ENCODE measurements at regions not wholly inside any gene's neighbourhood (a gene's known extent, or its start where the extent isn't known, plus 50 kb on each side); places are given as distances from the start of the nearest gene placed in this dataset.
A peak's percentile ranks its signal among the peaks of the same experiment; 100 is the strongest.

- Histone ChIP-seq H3K27me3 (ENCODE audit: control insufficient read depth, insufficient read depth, low read length) (no peaks in the 10 kb centered on the region), H3K36me3 (ENCODE audit: control insufficient read depth, insufficient read depth, low read length) (no peaks in the 10 kb centered on the region), H3K4me1 (ENCODE audit: control insufficient read depth, insufficient read depth, low read length) (peaks cover 3% of the 10 kb centered on the region), H3K9me3 (ENCODE audit: control insufficient read depth, insufficient read depth, low read length) (no peaks in the 10 kb centered on the region), H3K4me3 (ENCODE audit: low read depth, low read length) (no peak overlapping the region), H3K9ac (ENCODE audit: low read depth, low read length) (no peak overlapping the region)
Observed at GRCh38 chr15:99440551-99441443, 125.0 kb upstream of the MEF2A start.

- Histone ChIP-seq H3K36me3 (ENCODE audit: control insufficient read depth, insufficient read depth, low read length) (no peaks in the 10 kb centered on the region), H3K9ac (ENCODE audit: low read depth, low read length) (no peak overlapping the region), H3K9me3 (ENCODE audit: control insufficient read depth, insufficient read depth, low read length) (no peaks in the 10 kb centered on the region), H3K27me3 (ENCODE audit: control insufficient read depth, insufficient read depth, low read length) (no peaks in the 10 kb centered on the region), H3K4me1 (ENCODE audit: control insufficient read depth, insufficient read depth, low read length) (peaks cover 3% of the 10 kb centered on the region), H3K4me3 (ENCODE audit: low read depth, low read length) (no peak overlapping the region)
Observed at GRCh38 chr15:99441444-99441800, 124.4 kb upstream of the MEF2A start.

- H3K36me3 ChIP-seq (ENCODE audit: control insufficient read depth, insufficient read depth, low read length), result no peaks in the 10 kb centered on the region
- H3K4me1 ChIP-seq (ENCODE audit: control insufficient read depth, insufficient read depth, low read length), result peaks cover 3% of the 10 kb centered on the region
- no peaks in the 10 kb centered on the region for H3K27me3 ChIP-seq (ENCODE audit: control insufficient read depth, insufficient read depth, low read length)
- H3K4me3 ChIP-seq (ENCODE audit: low read depth, low read length), result no peak overlapping the region
- H3K9me3 ChIP-seq (ENCODE audit: control insufficient read depth, insufficient read depth, low read length), result no peaks in the 10 kb centered on the region
- no peak overlapping the region for H3K9ac ChIP-seq (ENCODE audit: low read depth, low read length)
Observed at GRCh38 chr15:99441871-99442251, 123.9 kb upstream of the MEF2A start.

- no peak overlapping the region for H3K9ac ChIP-seq (ENCODE audit: low read depth, low read length)
Observed at GRCh38 chr15:99442252-99442897, 123.4 kb upstream of the MEF2A start.

GRCh38 chr15:99443056-99443756, 122.6 kb upstream of the MEF2A start:
- H3K4me3 ChIP-seq (ENCODE audit: low read depth, low read length), result no peak overlapping the region
- no peak overlapping the region for H3K9ac ChIP-seq (ENCODE audit: low read depth, low read length)
- H3K27me3 ChIP-seq (ENCODE audit: control insufficient read depth, insufficient read depth, low read length), result peaks cover 3% of the 10 kb centered on the region
- peaks cover 3% of the 10 kb centered on the region for H3K4me1 ChIP-seq (ENCODE audit: control insufficient read depth, insufficient read depth, low read length)
- H3K36me3 ChIP-seq (ENCODE audit: control insufficient read depth, insufficient read depth, low read length), result no peaks in the 10 kb centered on the region
- no peaks in the 10 kb centered on the region for H3K9me3 ChIP-seq (ENCODE audit: control insufficient read depth, insufficient read depth, low read length)

More at GRCh38 chr15:99442252-99442897, 123.4 kb upstream of the MEF2A start:
- Histone ChIP-seq H3K9me3 (ENCODE audit: control insufficient read depth, insufficient read depth, low read length) (no peaks in the 10 kb centered on the region), H3K4me1 (ENCODE audit: control insufficient read depth, insufficient read depth, low read length) (peaks cover 3% of the 10 kb centered on the region), H3K4me3 (ENCODE audit: low read depth, low read length) (no peak overlapping the region), H3K27me3 (ENCODE audit: control insufficient read depth, insufficient read depth, low read length) (no peaks in the 10 kb centered on the region), H3K36me3 (ENCODE audit: control insufficient read depth, insufficient read depth, low read length) (no peaks in the 10 kb centered on the region)

- Histone ChIP-seq H3K36me3 (ENCODE audit: control insufficient read depth, insufficient read depth, low read length) (no peaks in the 10 kb centered on the region), H3K27me3 (ENCODE audit: control insufficient read depth, insufficient read depth, low read length) (peaks cover 5% of the 10 kb centered on the region), H3K9ac (ENCODE audit: low read depth, low read length) (no peak overlapping the region), H3K4me1 (ENCODE audit: control insufficient read depth, insufficient read depth, low read length) (peaks cover under 1% of the 10 kb centered on the region), H3K9me3 (ENCODE audit: control insufficient read depth, insufficient read depth, low read length) (no peaks in the 10 kb centered on the region), H3K4me3 (ENCODE audit: low read depth, low read length) (no peak overlapping the region)
Observed at GRCh38 chr15:99443768-99444446, 121.9 kb upstream of the MEF2A start.

- Histone ChIP-seq H3K27me3 (ENCODE audit: control insufficient read depth, insufficient read depth, low read length) (peaks cover 5% of the 10 kb centered on the region), H3K9ac (ENCODE audit: low read depth, low read length) (no peak overlapping the region), H3K4me3 (ENCODE audit: low read depth, low read length) (no peak overlapping the region), H3K36me3 (ENCODE audit: control insufficient read depth, insufficient read depth, low read length) (no peaks in the 10 kb centered on the region), H3K9me3 (ENCODE audit: control insufficient read depth, insufficient read depth, low read length) (no peaks in the 10 kb centered on the region), H3K4me1 (ENCODE audit: control insufficient read depth, insufficient read depth, low read length) (no peaks in the 10 kb centered on the region)
Observed at GRCh38 chr15:99445272-99445850, 120.4 kb upstream of the MEF2A start.

- H3K9ac ChIP-seq (ENCODE audit: low read depth, low read length), result no peak overlapping the region
- no peaks in the 10 kb centered on the region for H3K4me1 ChIP-seq (ENCODE audit: control insufficient read depth, insufficient read depth, low read length)
- H3K27me3 ChIP-seq (ENCODE audit: control insufficient read depth, insufficient read depth, low read length), result peaks cover 5% of the 10 kb centered on the region
- H3K4me3 ChIP-seq (ENCODE audit: low read depth, low read length), result peak overlapping the region; percentile 8
- no peaks in the 10 kb centered on the region for H3K9me3 ChIP-seq (ENCODE audit: control insufficient read depth, insufficient read depth, low read length)
- no peaks in the 10 kb centered on the region for H3K36me3 ChIP-seq (ENCODE audit: control insufficient read depth, insufficient read depth, low read length)
Observed at GRCh38 chr15:99446565-99447496, 119.0 kb upstream of the MEF2A start.

- H3K4me3 ChIP-seq (ENCODE audit: low read depth, low read length), result peak overlapping the region; percentile 8
- H3K9me3 ChIP-seq (ENCODE audit: control insufficient read depth, insufficient read depth, low read length), result no peaks in the 10 kb centered on the region
- no peaks in the 10 kb centered on the region for H3K36me3 ChIP-seq (ENCODE audit: control insufficient read depth, insufficient read depth, low read length)
- H3K27me3 ChIP-seq (ENCODE audit: control insufficient read depth, insufficient read depth, low read length), result peaks cover 5% of the 10 kb centered on the region
- H3K4me1 ChIP-seq (ENCODE audit: control insufficient read depth, insufficient read depth, low read length), result no peaks in the 10 kb centered on the region
- no peak overlapping the region for H3K9ac ChIP-seq (ENCODE audit: low read depth, low read length)
Observed at GRCh38 chr15:99447497-99448371, 118.0 kb upstream of the MEF2A start.

- Histone ChIP-seq H3K4me3 (ENCODE audit: low read depth, low read length) (no peak overlapping the region), H3K36me3 (ENCODE audit: control insufficient read depth, insufficient read depth, low read length) (no peaks in the 10 kb centered on the region), H3K9me3 (ENCODE audit: control insufficient read depth, insufficient read depth, low read length) (no peaks in the 10 kb centered on the region), H3K27me3 (ENCODE audit: control insufficient read depth, insufficient read depth, low read length) (peaks cover 5% of the 10 kb centered on the region), H3K9ac (ENCODE audit: low read depth, low read length) (no peak overlapping the region), H3K4me1 (ENCODE audit: control insufficient read depth, insufficient read depth, low read length) (no peaks in the 10 kb centered on the region)
Observed at GRCh38 chr15:99449514-99449913, 116.3 kb upstream of the MEF2A start.
